HepG2 (cell line): ENCODE measurements at regions not wholly inside any gene's neighbourhood (a gene's known extent, or its start where the extent isn't known, plus 50 kb on each side); places are given as distances from the start of the nearest gene placed in this dataset.

Source experiments
- ATAD3A ChIP-seq: sonication (generic); formaldehyde crosslinking; IDR thresholded peaks from 2 replicates; pipeline ENCODE4 v1.4.0; 2020; ENCODE audit warnings: missing genetic modification reagents
- ATM ChIP-seq: fragments of 450-650 bp; IDR thresholded peaks from 2 replicates; pipeline ENCODE4 v1.7.1; 2017; ENCODE audit warnings: mild to moderate bottlenecking, borderline replicate concordance
- FOXK1 ChIP-seq: sonication (generic); formaldehyde crosslinking; IDR thresholded peaks from 2 replicates; pipeline ENCODE4 v1.4.0; 2020; ENCODE audit warnings: low read depth, missing genetic modification reagents, borderline replicate concordance
- GATA4 ChIP-seq: sonication (generic); IDR thresholded peaks from 2 replicates; pipeline ENCODE4 v1.6.1; 2016; ENCODE audit warnings: antibody characterized with exemption, low read depth, borderline replicate concordance
- GATAD2A ChIP-seq: IDR thresholded peaks from 2 replicates; pipeline ENCODE4 v1.6.1; 2016
- GZF1 ChIP-seq: sonication (generic); formaldehyde crosslinking; IDR thresholded peaks from 2 replicates; pipeline ENCODE4 v1.5.1; 2020; ENCODE audit warnings: mild to moderate bottlenecking, missing genetic modification reagents
- IKZF4 ChIP-seq: sonication (generic); formaldehyde crosslinking; IDR thresholded peaks from 2 replicates; pipeline ENCODE4 v1.5.1; 2020; ENCODE audit warnings: borderline replicate concordance, mild to moderate bottlenecking, low read depth, missing genetic modification reagents; ENCODE audit errors: not compliant biosample characterization
- IRF2 ChIP-seq: IDR thresholded peaks from 2 replicates; pipeline ENCODE4 v1.6.1; 2018; ENCODE audit warnings: missing genetic modification reagents, missing compliant biosample characterization
- NFKBIZ ChIP-seq: IDR thresholded peaks from 2 replicates; pipeline ENCODE4 v1.6.1; 2018; ENCODE audit warnings: missing genetic modification reagents, missing compliant biosample characterization
- NONO ChIP-seq, 2 experiments: fragments of 450-650 bp in 1 of 2; sonication (generic) in 1 of 2; formaldehyde crosslinking in 1 of 2; IDR thresholded peaks in 1 of 2; conservative IDR thresholded peaks in 1 of 2; 2 replicates each; pipeline versions ENCODE4 v1.6.1 to v1.8.0; 2017 to 2022; ENCODE audit warnings: mild to moderate bottlenecking in 1 of 2, missing genetic modification reagents in 1 of 2, moderate library complexity in 1 of 2
- REL ChIP-seq: sonication (generic); formaldehyde crosslinking; conservative IDR thresholded peaks from 2 replicates; pipeline ENCODE4 v1.8.0; 2022; ENCODE audit warnings: mild to moderate bottlenecking, missing genetic modification reagents, moderate library complexity
- RFXANK ChIP-seq: IDR thresholded peaks from 2 replicates; pipeline ENCODE4 v1.6.1; 2016
- SCMH1 ChIP-seq: sonication (generic); formaldehyde crosslinking; IDR thresholded peaks from 2 replicates; pipeline ENCODE4 v1.9.0; 2021; ENCODE audit warnings: missing genetic modification reagents, mild to moderate bottlenecking, borderline replicate concordance
- SETDB1 ChIP-seq: sonication (generic); formaldehyde crosslinking; IDR thresholded peaks from 2 replicates; pipeline ENCODE4 v1.5.1; 2020; ENCODE audit warnings: missing genetic modification reagents, mild to moderate bottlenecking, borderline replicate concordance
- STAG1 ChIP-seq: sonication (generic); formaldehyde crosslinking; IDR thresholded peaks from 2 replicates; pipeline ENCODE4 v1.4.0; 2020; ENCODE audit warnings: missing genetic modification reagents
- SYNCRIP ChIP-seq: fragments of 200-400 bp; formaldehyde crosslinking; IDR thresholded peaks from 2 replicates; pipeline ENCODE4 v1.6.1; 2018; ENCODE audit warnings: mild to moderate bottlenecking, low read depth, low read length; ENCODE audit not compliant: insufficient read depth
- ZFP36L1 ChIP-seq: sonication (generic); formaldehyde crosslinking; IDR thresholded peaks from 2 replicates; pipeline ENCODE4 v1.8.0; 2022; ENCODE audit warnings: mild to moderate bottlenecking, missing genetic modification reagents, moderate library complexity
- ZFY ChIP-seq: sonication (generic); formaldehyde crosslinking; IDR thresholded peaks from 2 replicates; pipeline ENCODE4 v1.4.0; 2020; ENCODE audit warnings: missing genetic modification reagents
- ZNF12 ChIP-seq: sonication (generic); formaldehyde crosslinking; IDR thresholded peaks from 2 replicates; pipeline ENCODE4 v1.5.0; 2020; ENCODE audit warnings: missing genetic modification reagents
- ZNF619 ChIP-seq: sonication (generic); formaldehyde crosslinking; IDR thresholded peaks from 2 replicates; pipeline ENCODE4 v1.4.0; 2020; ENCODE audit warnings: mild to moderate bottlenecking, missing genetic modification reagents
- ZNF629 ChIP-seq: sonication (generic); formaldehyde crosslinking; conservative IDR thresholded peaks from 2 replicates; pipeline ENCODE4 v1.5.0; 2020; ENCODE audit warnings: missing genetic modification reagents
- ZNF737 ChIP-seq: sonication (generic); formaldehyde crosslinking; IDR thresholded peaks from 2 replicates; pipeline ENCODE4 v1.5.0; 2020; ENCODE audit warnings: missing genetic modification reagents, mild to moderate bottlenecking, borderline replicate concordance
- TF ChIP-seq, protein P1 (sequence below): sonication (generic); formaldehyde crosslinking; IDR thresholded peaks from 2 replicates; pipeline ENCODE4 v1.5.1; 2020; ENCODE audit warnings: mild to moderate bottlenecking, missing genetic modification reagents, moderate library complexity
- TF ChIP-seq, protein P2 (sequence below): sonication (generic); formaldehyde crosslinking; IDR thresholded peaks from 2 replicates; pipeline ENCODE4 v1.9.0; 2021; ENCODE audit warnings: missing genetic modification reagents, borderline replicate concordance
- TF ChIP-seq, protein P3 (sequence below): sonication (generic); formaldehyde crosslinking; IDR thresholded peaks from 2 replicates; pipeline ENCODE4 v1.9.0; 2022; ENCODE audit warnings: missing genetic modification reagents, mild to moderate bottlenecking, borderline replicate concordance

DNA sequence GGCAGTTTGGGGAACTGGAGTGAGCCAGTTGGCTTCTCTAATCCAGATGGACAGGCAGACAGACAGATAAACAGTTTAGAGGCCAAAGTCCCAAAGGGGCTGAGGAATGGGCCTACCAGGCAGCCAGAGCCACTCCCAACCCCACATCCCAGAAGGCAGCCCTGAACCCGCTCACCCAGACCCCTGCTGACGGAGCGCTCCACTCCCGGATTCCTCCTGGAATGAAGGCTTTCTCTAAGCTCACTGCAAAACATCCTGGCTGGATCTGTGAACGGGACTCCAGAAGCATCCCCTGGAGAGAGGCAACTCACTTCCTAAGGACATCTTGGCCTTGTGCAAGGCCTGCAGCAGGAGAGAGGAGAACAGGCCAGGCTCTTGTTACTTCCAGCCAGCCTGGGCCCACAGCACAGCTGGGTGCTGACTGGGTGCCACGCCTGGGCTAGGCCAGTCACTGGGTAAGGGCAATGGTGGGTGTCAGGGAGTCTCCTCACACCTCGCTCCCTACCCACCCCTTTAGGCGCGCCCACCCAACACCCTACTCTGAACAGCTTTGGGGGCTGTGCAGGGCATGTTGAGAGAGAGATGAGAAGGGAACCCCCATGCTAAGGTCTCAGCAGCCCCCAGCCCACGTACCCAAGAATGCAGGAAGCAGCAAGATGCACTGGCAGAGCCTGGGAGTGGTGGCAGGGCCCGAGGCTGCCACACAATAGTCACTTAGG lies 168.6 kb upstream of the ZMIZ1 start (continued):
- TF ChIP-seq, protein P1, sequence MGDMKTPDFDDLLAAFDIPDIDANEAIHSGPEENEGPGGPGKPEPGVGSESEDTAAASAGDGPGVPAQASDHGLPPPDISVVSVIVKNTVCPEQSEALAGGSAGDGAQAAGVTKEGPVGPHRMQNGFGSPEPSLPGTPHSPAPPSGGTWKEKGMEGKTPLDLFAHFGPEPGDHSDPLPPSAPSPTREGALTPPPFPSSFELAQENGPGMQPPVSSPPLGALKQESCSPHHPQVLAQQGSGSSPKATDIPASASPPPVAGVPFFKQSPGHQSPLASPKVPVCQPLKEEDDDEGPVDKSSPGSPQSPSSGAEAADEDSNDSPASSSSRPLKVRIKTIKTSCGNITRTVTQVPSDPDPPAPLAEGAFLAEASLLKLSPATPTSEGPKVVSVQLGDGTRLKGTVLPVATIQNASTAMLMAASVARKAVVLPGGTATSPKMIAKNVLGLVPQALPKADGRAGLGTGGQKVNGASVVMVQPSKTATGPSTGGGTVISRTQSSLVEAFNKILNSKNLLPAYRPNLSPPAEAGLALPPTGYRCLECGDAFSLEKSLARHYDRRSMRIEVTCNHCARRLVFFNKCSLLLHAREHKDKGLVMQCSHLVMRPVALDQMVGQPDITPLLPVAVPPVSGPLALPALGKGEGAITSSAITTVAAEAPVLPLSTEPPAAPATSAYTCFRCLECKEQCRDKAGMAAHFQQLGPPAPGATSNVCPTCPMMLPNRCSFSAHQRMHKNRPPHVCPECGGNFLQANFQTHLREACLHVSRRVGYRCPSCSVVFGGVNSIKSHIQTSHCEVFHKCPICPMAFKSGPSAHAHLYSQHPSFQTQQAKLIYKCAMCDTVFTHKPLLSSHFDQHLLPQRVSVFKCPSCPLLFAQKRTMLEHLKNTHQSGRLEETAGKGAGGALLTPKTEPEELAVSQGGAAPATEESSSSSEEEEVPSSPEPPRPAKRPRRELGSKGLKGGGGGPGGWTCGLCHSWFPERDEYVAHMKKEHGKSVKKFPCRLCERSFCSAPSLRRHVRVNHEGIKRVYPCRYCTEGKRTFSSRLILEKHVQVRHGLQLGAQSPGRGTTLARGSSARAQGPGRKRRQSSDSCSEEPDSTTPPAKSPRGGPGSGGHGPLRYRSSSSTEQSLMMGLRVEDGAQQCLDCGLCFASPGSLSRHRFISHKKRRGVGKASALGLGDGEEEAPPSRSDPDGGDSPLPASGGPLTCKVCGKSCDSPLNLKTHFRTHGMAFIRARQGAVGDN (CRISPR knock-in tag), result peak; percentile 31
- TF ChIP-seq SETDB1 (CRISPR knock-in tag), result no peak
- no peak for TF ChIP-seq GZF1 (CRISPR knock-in tag)
- TF ChIP-seq REL (CRISPR knock-in tag), result no peak
- no peak for TF ChIP-seq SCMH1
- no peak for TF ChIP-seq ZFP36L1
- TF ChIP-seq GATA4, result no peak
- TF ChIP-seq ZFY (CRISPR knock-in tag), result peak; percentile 35; the same call in 1 of the 2 replicates
- peak; percentile 83 for TF ChIP-seq ZNF629 (CRISPR knock-in tag)
- no peak for TF ChIP-seq FOXK1 (CRISPR knock-in tag)
- TF ChIP-seq STAG1, result no peak
- no peak for TF ChIP-seq ZNF737 (CRISPR knock-in tag)
- no peak for TF ChIP-seq GATAD2A (CRISPR knock-in tag)
- TF ChIP-seq SYNCRIP, result no peak
- no peak for TF ChIP-seq ATM
- 0 out of 2 replicates have a peak, but pooled peaks have one; percentile 50 for TF ChIP-seq ZNF619 (CRISPR knock-in tag)
- no peak for TF ChIP-seq ATAD3A (CRISPR knock-in tag)
- TF ChIP-seq RFXANK (CRISPR knock-in tag), result no peak
- TF ChIP-seq NFKBIZ (CRISPR knock-in tag), result no peak
- no peak for TF ChIP-seq ZNF12 (CRISPR knock-in tag)
- TF ChIP-seq IKZF4, result no peak
- no peak for TF ChIP-seq NONO (IDR thresholded peaks at IDR 0.05)
- no peak for TF ChIP-seq NONO (CRISPR knock-in tag; conservative IDR thresholded peaks at IDR 0.05)
- TF ChIP-seq, protein P2, sequence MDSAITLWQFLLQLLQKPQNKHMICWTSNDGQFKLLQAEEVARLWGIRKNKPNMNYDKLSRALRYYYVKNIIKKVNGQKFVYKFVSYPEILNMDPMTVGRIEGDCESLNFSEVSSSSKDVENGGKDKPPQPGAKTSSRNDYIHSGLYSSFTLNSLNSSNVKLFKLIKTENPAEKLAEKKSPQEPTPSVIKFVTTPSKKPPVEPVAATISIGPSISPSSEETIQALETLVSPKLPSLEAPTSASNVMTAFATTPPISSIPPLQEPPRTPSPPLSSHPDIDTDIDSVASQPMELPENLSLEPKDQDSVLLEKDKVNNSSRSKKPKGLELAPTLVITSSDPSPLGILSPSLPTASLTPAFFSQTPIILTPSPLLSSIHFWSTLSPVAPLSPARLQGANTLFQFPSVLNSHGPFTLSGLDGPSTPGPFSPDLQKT (CRISPR knock-in tag), result no peak
- no peak for TF ChIP-seq IRF2 (CRISPR knock-in tag)
- TF ChIP-seq, protein P3, sequence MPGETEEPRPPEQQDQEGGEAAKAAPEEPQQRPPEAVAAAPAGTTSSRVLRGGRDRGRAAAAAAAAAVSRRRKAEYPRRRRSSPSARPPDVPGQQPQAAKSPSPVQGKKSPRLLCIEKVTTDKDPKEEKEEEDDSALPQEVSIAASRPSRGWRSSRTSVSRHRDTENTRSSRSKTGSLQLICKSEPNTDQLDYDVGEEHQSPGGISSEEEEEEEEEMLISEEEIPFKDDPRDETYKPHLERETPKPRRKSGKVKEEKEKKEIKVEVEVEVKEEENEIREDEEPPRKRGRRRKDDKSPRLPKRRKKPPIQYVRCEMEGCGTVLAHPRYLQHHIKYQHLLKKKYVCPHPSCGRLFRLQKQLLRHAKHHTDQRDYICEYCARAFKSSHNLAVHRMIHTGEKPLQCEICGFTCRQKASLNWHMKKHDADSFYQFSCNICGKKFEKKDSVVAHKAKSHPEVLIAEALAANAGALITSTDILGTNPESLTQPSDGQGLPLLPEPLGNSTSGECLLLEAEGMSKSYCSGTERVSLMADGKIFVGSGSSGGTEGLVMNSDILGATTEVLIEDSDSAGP (CRISPR knock-in tag), result no peak
